NCI-H2227 treated with DMSO at 0.1 percent for 48 hours (cell line): ENCODE measurements at regions not wholly inside any gene's neighbourhood (a gene's known extent, or its start where the extent isn't known, plus 50 kb on each side); places are given as distances from the start of the nearest gene placed in this dataset.

Experiments used
- DNase-seq: peaks from one replicate; lab custom pipeline; 2025; lab: John Stamatoyannopoulos, UW

- DNase-seq = no peak
These were observed 445.7 kb upstream of the TRPC7 start for GRCh38 chr5:136811086-136811485.

GRCh38 chr5:136810261-136810801 is 445.0 kb upstream of the TRPC7 start:
- DNase-seq = no peak

GRCh38 chr5:136809382-136809781 is 444.0 kb upstream of the TRPC7 start:
- DNase-seq = no peak

- DNase-seq = no peak
These were observed 443.4 kb upstream of the TRPC7 start for GRCh38 chr5:136808756-136809155.

- no peak for DNase-seq
These were observed 440.1 kb upstream of the TRPC7 start for GRCh38 chr5:136805466-136805865.

GRCh38 chr5:136802383-136802782 is 437.0 kb upstream of the TRPC7 start:
- peak; percentile 5 for DNase-seq

- no peak for DNase-seq
These were observed 434.5 kb upstream of the TRPC7 start for GRCh38 chr5:136799806-136800372.

- DNase-seq = no peak
These were observed 428.0 kb upstream of the TRPC7 start for GRCh38 chr5:136793300-136793699.

- no peak for DNase-seq
These were observed 416.1 kb upstream of the TRPC7 start for GRCh38 chr5:136781464-136781863.

- peak; percentile 39 for DNase-seq
These were observed 415.2 kb upstream of the TRPC7 start for GRCh38 chr5:136780518-136780917.

- DNase-seq = no peak
These were observed 410.9 kb upstream of the TRPC7 start for GRCh38 chr5:136776022-136776927.

GRCh38 chr5:136772491-136772890 is 407.1 kb upstream of the TRPC7 start:
- no peak for DNase-seq

GRCh38 chr5:136769900-136770684 is 404.7 kb upstream of the TRPC7 start:
- DNase-seq = peak; percentile 62

- no peak for DNase-seq
These were observed 403.7 kb upstream of the TRPC7 start for GRCh38 chr5:136769093-136769492.

GRCh38 chr5:136768457-136768856 is 403.1 kb upstream of the TRPC7 start:
- no peak for DNase-seq

- no peak for DNase-seq
These were observed 401.1 kb upstream of the TRPC7 start for GRCh38 chr5:136766456-136766855.

- DNase-seq = no peak
These were observed 399.3 kb upstream of the TRPC7 start for GRCh38 chr5:136764601-136765000.

- DNase-seq = no peak
These were observed 398.2 kb upstream of the TRPC7 start for GRCh38 chr5:136763548-136763947.

- no peak for DNase-seq
These were observed 388.9 kb upstream of the TRPC7 start for GRCh38 chr5:136754216-136754615.

GRCh38 chr5:136750224-136750862 is 385.0 kb upstream of the TRPC7 start:
- DNase-seq = no peak

- DNase-seq = no peak
These were observed 383.7 kb upstream of the TRPC7 start for GRCh38 chr5:136749016-136749415.

- no peak for DNase-seq
These were observed 377.7 kb upstream of the TRPC7 start for GRCh38 chr5:136743052-136743451.
